H9 (cell line): ENCODE measurements at regions not wholly inside any gene's neighbourhood (a gene's known extent, or its start where the extent isn't known, plus 50 kb on each side); places are given as distances from the start of the nearest gene placed in this dataset.

Experiments used
- DNase-seq: peaks from one replicate; pipeline ENCODE4 v3.0.0-alpha.2; 2017
- H2AFZ ChIP-seq: one replicate; pipeline ENCODE4 v1.6.1; 2013; ENCODE audit warnings: mild to moderate bottlenecking, low read length, control low read depth, moderate library complexity
- H2AK5ac ChIP-seq: 2 replicates; pipeline ENCODE4 v1.6.1; 2013; ENCODE audit warnings: low read length, control low read depth, mixed read lengths; ENCODE audit not compliant: insufficient read length
- H2BK120ac ChIP-seq: one replicate; pipeline ENCODE4 v1.6.1; 2013; ENCODE audit warnings: low read depth, mild to moderate bottlenecking, low read length, control low read depth, inconsistent platforms; ENCODE audit not compliant: poor library complexity, severe bottlenecking
- H2BK12ac ChIP-seq: 2 replicates; pipeline ENCODE4 v1.6.1; 2013; ENCODE audit warnings: low read length, control low read depth, mixed read lengths, low read depth; ENCODE audit not compliant: insufficient read length
- H2BK15ac ChIP-seq: 2 replicates; pipeline ENCODE4 v1.6.1; 2013; ENCODE audit warnings: low read depth, low read length, control low read depth
- H2BK20ac ChIP-seq: one replicate; pipeline ENCODE4 v1.6.1; 2013; ENCODE audit warnings: low read depth, mild to moderate bottlenecking, low read length, control low read depth, inconsistent platforms; ENCODE audit not compliant: poor library complexity, severe bottlenecking
- H2BK5ac ChIP-seq: 2 replicates; pipeline ENCODE4 v1.6.1; 2013; ENCODE audit warnings: low read length, control low read depth, mixed read lengths; ENCODE audit not compliant: insufficient read length
- H3K14ac ChIP-seq: 2 replicates; pipeline ENCODE4 v1.6.1; 2013; ENCODE audit warnings: low read length, control low read depth; ENCODE audit not compliant: insufficient read depth
- H3K18ac ChIP-seq: 2 replicates; pipeline ENCODE4 v1.6.1; 2013; ENCODE audit warnings: low read depth, mild to moderate bottlenecking, mixed read lengths, low read length, control low read depth; ENCODE audit not compliant: insufficient read length
- H3K23ac ChIP-seq: 2 replicates; pipeline ENCODE4 v1.6.1; 2013; ENCODE audit warnings: low read length, control low read depth, mixed read lengths, low read depth; ENCODE audit not compliant: insufficient read length
- H3K23me2 ChIP-seq: 2 replicates; pipeline ENCODE4 v1.6.1; 2013; ENCODE audit warnings: low read depth, mild to moderate bottlenecking, mixed read lengths, low read length, control low read depth; ENCODE audit not compliant: insufficient read length, poor library complexity, severe bottlenecking
- H3K27ac ChIP-seq: 2 replicates; pipeline ENCODE4 v1.5.1; 2013; ENCODE audit warnings: low read length, control low read depth, mixed read lengths, low read depth; ENCODE audit not compliant: insufficient read length
- H3K27me3 ChIP-seq: 2 replicates; pipeline ENCODE4 v1.6.1; 2013; ENCODE audit warnings: low read length, control low read depth, inconsistent platforms; ENCODE audit not compliant: insufficient read depth
- H3K4ac ChIP-seq: 2 replicates; pipeline ENCODE4 v1.6.1; 2013; ENCODE audit warnings: low read depth, mild to moderate bottlenecking, control low read depth, inconsistent platforms, low read length, moderate library complexity
- H3K4me1 ChIP-seq: 2 replicates; pipeline ENCODE4 v1.6.1; 2013; ENCODE audit warnings: low read length, control low read depth, inconsistent platforms; ENCODE audit not compliant: insufficient read depth
- H3K4me2 ChIP-seq: 2 replicates; pipeline ENCODE4 v1.6.1; 2013; ENCODE audit warnings: low read length, control low read depth, mixed read lengths; ENCODE audit not compliant: insufficient read length, insufficient read depth
- H3K56ac ChIP-seq: 2 replicates; pipeline ENCODE4 v1.6.1; 2013; ENCODE audit warnings: low read depth, mild to moderate bottlenecking, mixed read lengths, low read length, control low read depth; ENCODE audit not compliant: insufficient read length
- H3K79me1 ChIP-seq: 2 replicates; pipeline ENCODE4 v1.6.1; 2013; ENCODE audit warnings: low read depth, mild to moderate bottlenecking, moderate library complexity, low read length, control low read depth, inconsistent platforms; ENCODE audit not compliant: insufficient read depth, poor library complexity, severe bottlenecking
- H3K79me2 ChIP-seq: 2 replicates; pipeline ENCODE4 v1.6.1; 2013; ENCODE audit warnings: low read length, control low read depth, inconsistent platforms; ENCODE audit not compliant: insufficient read depth
- H3K9ac ChIP-seq: 2 replicates; pipeline ENCODE4 v1.6.1; 2013; ENCODE audit warnings: low read length, control low read depth, mixed read lengths; ENCODE audit not compliant: insufficient read length; ENCODE audit errors: extremely low read depth
- H3K9me3 ChIP-seq: one replicate; pipeline ENCODE4 v1.6.1; 2013; ENCODE audit warnings: low read depth, low read length, inconsistent platforms; ENCODE audit not compliant: control insufficient read depth
- H3T11ph ChIP-seq: one replicate; pipeline ENCODE4 v1.6.1; 2013; ENCODE audit warnings: mild to moderate bottlenecking, low read length, control low read depth, inconsistent platforms
- H4K20me1 ChIP-seq: one replicate; pipeline ENCODE4 v1.6.1; 2013; ENCODE audit not compliant: control insufficient read depth, insufficient read length, insufficient read depth
- H4K5ac ChIP-seq: 2 replicates; pipeline ENCODE4 v1.6.1; 2013; ENCODE audit warnings: low read depth, mild to moderate bottlenecking, mixed read lengths, low read length, control low read depth; ENCODE audit not compliant: insufficient read length
- H4K8ac ChIP-seq: replicated peaks from 2 replicates; pipeline ENCODE4 v1.6.1; 2013; ENCODE audit warnings: low read length, control low read depth, mixed read lengths, low read depth; ENCODE audit not compliant: insufficient read length
- H4K91ac ChIP-seq: 2 replicates; pipeline ENCODE4 v1.6.1; 2013; ENCODE audit warnings: low read depth, mild to moderate bottlenecking, moderate library complexity, mixed read lengths, low read length, control low read depth; ENCODE audit not compliant: insufficient read length
- H3K27ac Mint-ChIP-seq, 3 experiments: 2 replicates in 2 of 3; 3 replicates in 1 of 3; pipeline ENCODE4 v1.8.0; 2020 to 2021; ENCODE audit warnings: mixed read lengths in 3 of 3, mild to moderate bottlenecking in 1 of 3, moderate library complexity in 1 of 3
- H3K27me3 Mint-ChIP-seq: 2 replicates; pipeline ENCODE4 v1.8.0; 2021; ENCODE audit warnings: low read depth, mild to moderate bottlenecking, moderate library complexity, mixed read lengths
- H3K36me3 Mint-ChIP-seq, 3 experiments: 2 replicates in 2 of 3; 3 replicates in 1 of 3; pipeline ENCODE4 v1.8.0; 2020 to 2021; ENCODE audit warnings: low read depth in 3 of 3, mixed read lengths in 3 of 3; ENCODE audit not compliant: insufficient read depth in 1 of 3
- H3K4me1 Mint-ChIP-seq, 2 experiments: 2 replicates each; pipeline ENCODE4 v1.8.0; 2020; ENCODE audit warnings: mixed read lengths in 2 of 2
- H3K4me3 Mint-ChIP-seq, 2 experiments: 2 replicates in 1 of 2; 3 replicates in 1 of 2; pipeline ENCODE4 v1.8.0; 2020 to 2021; ENCODE audit warnings: mild to moderate bottlenecking in 2 of 2, mixed read lengths in 2 of 2, moderate library complexity in 1 of 2
- H3K9me3 Mint-ChIP-seq, 2 experiments: 2 replicates in 1 of 2; 3 replicates in 1 of 2; pipeline ENCODE4 v1.8.0; 2020; ENCODE audit warnings: mild to moderate bottlenecking in 2 of 2, mixed read lengths in 2 of 2, moderate library complexity in 1 of 2
- WGBS: extraction: QIAGEN DNeasy Blood & Tissue Kit; methylation state at CpG from one replicate; pipeline ENCODE4 v1.1.7; 2013; ENCODE audit warnings: missing lambda C conversion rate, low lambda C conversion rate, mixed read lengths; ENCODE audit not compliant: insufficient read length; ENCODE audit errors: extremely low coverage; 5-methylcytosine and 5-hydroxymethylcytosine counted together
- TF ChIP-seq, protein P1 (sequence below): fragments of 200-600 bp; sonication (generic); conservative IDR thresholded peaks from 3 replicates; pipeline ENCODE4 v1.8.0; 2021; ENCODE audit warnings: antibody characterized with exemption, mild to moderate bottlenecking

DNA sequence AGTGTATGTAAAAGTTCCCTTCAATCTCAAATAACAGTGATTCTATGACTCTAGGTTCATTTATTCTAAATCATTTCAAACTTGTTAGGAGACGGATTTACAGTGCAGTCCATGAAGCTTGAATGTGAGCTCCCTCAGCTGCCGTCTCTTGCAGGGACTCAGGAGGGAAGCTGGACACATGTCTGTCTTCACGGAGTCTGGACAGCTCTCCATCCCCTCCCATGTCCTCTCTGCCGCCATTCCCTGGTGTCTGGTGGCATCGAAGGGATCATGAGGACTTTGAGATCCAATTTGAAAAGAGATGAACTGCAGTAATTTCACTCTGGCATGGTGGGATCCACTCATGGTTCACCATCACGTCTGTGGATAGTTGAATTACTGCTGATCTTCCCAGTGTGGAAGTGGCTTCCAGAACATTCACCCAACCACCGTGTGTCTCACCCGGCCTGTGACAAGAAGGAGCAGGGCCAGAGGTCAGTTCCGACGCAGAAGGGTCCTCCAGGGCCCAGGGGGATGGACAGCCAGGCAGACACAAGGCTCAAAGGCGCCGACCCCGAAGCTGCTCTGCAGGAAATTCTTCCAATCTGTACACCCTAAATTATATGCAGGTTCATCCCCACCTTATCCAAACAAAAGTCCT lies 370.1 kb downstream of the THBS2 start:
- no peak overlapping the region for H3K27ac Mint-ChIP-seq
- Histone ChIP-seq H4K20me1 (no peaks in the 10 kb centered on the region), H2BK120ac (no peak overlapping the region), H3K9ac (no peak overlapping the region), H3K4me2 (no peak overlapping the region), H3K9me3 (no peaks in the 10 kb centered on the region), H4K91ac (no peak overlapping the region), H3K27ac (no peak overlapping the region), H2BK5ac (no peak overlapping the region), H3K14ac (no peak overlapping the region; the same call in 1 of the 2 replicates), H2AK5ac (no peak overlapping the region), H3K4ac (no peak overlapping the region), H3T11ph (no peak overlapping the region), H3K18ac (no peak overlapping the region), H3K56ac (no peak overlapping the region), H4K5ac (no peak overlapping the region), H2AFZ (no peak overlapping the region), H3K79me2 (no peaks in the 10 kb centered on the region), H3K4me1 (no peaks in the 10 kb centered on the region), H2BK12ac (no peak overlapping the region), H2BK15ac (no peak overlapping the region), H2BK20ac (no peak overlapping the region), H3K23ac (no peak overlapping the region), H4K8ac (no peak overlapping the region), H3K27me3 (no peaks in the 10 kb centered on the region; the same call in 1 of the 2 replicates), H3K23me2 (no peaks in the 10 kb centered on the region), H3K79me1 (no peaks in the 10 kb centered on the region)
- no CpG with 5 or more reads among the region's 13 CpGs for WGBS
- H3K9me3 Mint-ChIP-seq = peaks cover 0 to 5% of the 10 kb centered on the region in 2 experiments; a peak in 2 of 5 replicates
- no peak overlapping the region for H3K4me3 Mint-ChIP-seq
- DNase-seq = no peak
- H3K27me3 Mint-ChIP-seq = peaks cover 20% of the 10 kb centered on the region
- H3K4me1 Mint-ChIP-seq = peaks cover 5% of the 10 kb centered on the region in 2 experiments; a peak in 3 of 4 replicates
- H3K36me3 Mint-ChIP-seq = 0 out of 7 replicates have a peak, but pooled peaks cover 0 to 2% (median 0%) of the 10 kb centered on the region in 3 experiments
- TF ChIP-seq, protein P1, sequence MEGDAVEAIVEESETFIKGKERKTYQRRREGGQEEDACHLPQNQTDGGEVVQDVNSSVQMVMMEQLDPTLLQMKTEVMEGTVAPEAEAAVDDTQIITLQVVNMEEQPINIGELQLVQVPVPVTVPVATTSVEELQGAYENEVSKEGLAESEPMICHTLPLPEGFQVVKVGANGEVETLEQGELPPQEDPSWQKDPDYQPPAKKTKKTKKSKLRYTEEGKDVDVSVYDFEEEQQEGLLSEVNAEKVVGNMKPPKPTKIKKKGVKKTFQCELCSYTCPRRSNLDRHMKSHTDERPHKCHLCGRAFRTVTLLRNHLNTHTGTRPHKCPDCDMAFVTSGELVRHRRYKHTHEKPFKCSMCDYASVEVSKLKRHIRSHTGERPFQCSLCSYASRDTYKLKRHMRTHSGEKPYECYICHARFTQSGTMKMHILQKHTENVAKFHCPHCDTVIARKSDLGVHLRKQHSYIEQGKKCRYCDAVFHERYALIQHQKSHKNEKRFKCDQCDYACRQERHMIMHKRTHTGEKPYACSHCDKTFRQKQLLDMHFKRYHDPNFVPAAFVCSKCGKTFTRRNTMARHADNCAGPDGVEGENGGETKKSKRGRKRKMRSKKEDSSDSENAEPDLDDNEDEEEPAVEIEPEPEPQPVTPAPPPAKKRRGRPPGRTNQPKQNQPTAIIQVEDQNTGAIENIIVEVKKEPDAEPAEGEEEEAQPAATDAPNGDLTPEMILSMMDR = no peak
